Astrocyte (in vitro differentiated cells and primary cell): ENCODE measurements at regions not wholly inside any gene's neighbourhood (a gene's known extent, or its start where the extent isn't known, plus 50 kb on each side); places are given as distances from the start of the nearest gene placed in this dataset.

Experiments used
- DNase-seq: peaks from one replicate; pipeline ENCODE4 v3.0.0-alpha.2; 2010; ENCODE audit warnings: low read depth
- FAIRE-seq: peaks from 2 replicates; lab custom pipeline; 2011; peaks lifted over from hg19 to GRCh38; lab: Jason Lieb, UNC
- H2AFZ ChIP-seq: 2 replicates; pipeline ENCODE4 v1.6.0; 2012; ENCODE audit warnings: low read depth, low read length, inconsistent platforms
- H3K27ac ChIP-seq: 2 replicates; pipeline ENCODE4 v1.5.1; 2011; ENCODE audit warnings: low read depth, low read length, inconsistent platforms
- H3K27me3 ChIP-seq: 2 replicates; pipeline ENCODE4 v1.6.0; 2011; ENCODE audit warnings: low read length, inconsistent platforms; ENCODE audit not compliant: insufficient read depth
- H3K36me3 ChIP-seq: 2 replicates; pipeline ENCODE4 v1.5.1; 2011; ENCODE audit warnings: low read length, inconsistent platforms; ENCODE audit not compliant: insufficient read depth
- H3K4me1 ChIP-seq: 2 replicates; pipeline ENCODE4 v1.5.1; 2011; ENCODE audit warnings: low read length, inconsistent platforms; ENCODE audit not compliant: insufficient read depth
- H3K4me2 ChIP-seq: 2 replicates; pipeline ENCODE4 v1.6.0; 2012; ENCODE audit warnings: low read length, inconsistent platforms
- H3K4me3 ChIP-seq: 2 replicates; pipeline ENCODE4 v1.5.1; 2011; ENCODE audit warnings: low read depth, mild to moderate bottlenecking, low read length, inconsistent platforms; ENCODE audit not compliant: insufficient read depth
- H3K79me2 ChIP-seq: 2 replicates; pipeline ENCODE4 v1.6.0; 2012; ENCODE audit warnings: mild to moderate bottlenecking, low read length, inconsistent platforms; ENCODE audit not compliant: insufficient read depth
- H3K9ac ChIP-seq: 2 replicates; pipeline ENCODE4 v1.6.0; 2012; ENCODE audit warnings: mild to moderate bottlenecking, low read length, inconsistent platforms
- H3K9me3 ChIP-seq: 2 replicates; pipeline ENCODE4 v1.5.1; 2012; ENCODE audit warnings: low read depth, mild to moderate bottlenecking, low read length, inconsistent platforms; ENCODE audit not compliant: insufficient read depth
- H4K20me1 ChIP-seq: 2 replicates; pipeline ENCODE4 v1.6.0; 2012; ENCODE audit warnings: low read length, inconsistent platforms; ENCODE audit not compliant: insufficient read depth
- H3K27ac Mint-ChIP-seq: one replicate; pipeline ENCODE4 v1.8.0; 2021; ENCODE audit warnings: mild to moderate bottlenecking, mixed read lengths; ENCODE audit not compliant: unreplicated experiment
- H3K27me3 Mint-ChIP-seq: one replicate; pipeline ENCODE4 v1.8.0; 2021; ENCODE audit warnings: low read depth, mixed read lengths; ENCODE audit not compliant: unreplicated experiment
- H3K36me3 Mint-ChIP-seq: one replicate; pipeline ENCODE4 v1.8.0; 2021; ENCODE audit warnings: low read depth, mixed read lengths; ENCODE audit not compliant: unreplicated experiment
- H3K4me1 Mint-ChIP-seq: one replicate; pipeline ENCODE4 v1.8.0; 2021; ENCODE audit warnings: low read depth, mixed read lengths; ENCODE audit not compliant: unreplicated experiment
- H3K4me3 Mint-ChIP-seq: one replicate; pipeline ENCODE4 v1.8.0; 2021; ENCODE audit warnings: mild to moderate bottlenecking, moderate library complexity, mixed read lengths; ENCODE audit not compliant: unreplicated experiment
- H3K9me3 Mint-ChIP-seq: one replicate; pipeline ENCODE4 v1.8.0; 2021; ENCODE audit warnings: mild to moderate bottlenecking, mixed read lengths; ENCODE audit not compliant: unreplicated experiment
- CTCF ChIP-seq: IDR thresholded peaks from 2 replicates; pipeline ENCODE4 v1.5.1; 2011; ENCODE audit warnings: low read depth, mild to moderate bottlenecking, inconsistent platforms, low read length, moderate library complexity; ENCODE audit not compliant: insufficient read depth
- EZH2 ChIP-seq: IDR thresholded peaks from 2 replicates; pipeline ENCODE4 v1.6.1; 2012; ENCODE audit warnings: mild to moderate bottlenecking, low read length, inconsistent platforms; ENCODE audit not compliant: insufficient read depth

GRCh38 chr2:48170281-48170680 is 144.2 kb upstream of the FOXN2 start:
- FAIRE-seq: no peak
- no peaks in the 10 kb centered on the region for H3K27me3 Mint-ChIP-seq
- H3K4me2 ChIP-seq: no peak overlapping the region
- H3K4me3 ChIP-seq: no peak overlapping the region
- H3K4me1 ChIP-seq: no peaks in the 10 kb centered on the region
- no peak overlapping the region for H2AFZ ChIP-seq
- TF ChIP-seq EZH2 (no peak), CTCF (no peak)
- H3K9me3 ChIP-seq: no peaks in the 10 kb centered on the region
- no peak for DNase-seq
- peaks cover 6% of the 10 kb centered on the region for H3K4me1 Mint-ChIP-seq
- H3K9ac ChIP-seq: no peak overlapping the region
- H3K27ac Mint-ChIP-seq: no peak overlapping the region
- H3K27me3 ChIP-seq: no peaks in the 10 kb centered on the region
- peaks cover 3% of the 10 kb centered on the region for H3K9me3 Mint-ChIP-seq
- no peak overlapping the region for H3K27ac ChIP-seq
- H3K36me3 ChIP-seq: no peaks in the 10 kb centered on the region
- H3K36me3 Mint-ChIP-seq: no peaks in the 10 kb centered on the region
- no peaks in the 10 kb centered on the region for H4K20me1 ChIP-seq
- no peaks in the 10 kb centered on the region for H3K79me2 ChIP-seq
- no peak overlapping the region for H3K4me3 Mint-ChIP-seq

- Histone ChIP-seq H3K36me3 (no peaks in the 10 kb centered on the region), H3K27me3 (no peaks in the 10 kb centered on the region), H3K79me2 (no peaks in the 10 kb centered on the region), H3K4me3 (no peak overlapping the region), H4K20me1 (no peaks in the 10 kb centered on the region), H3K9ac (no peak overlapping the region), H3K9me3 (no peaks in the 10 kb centered on the region), H3K4me1 (no peaks in the 10 kb centered on the region), H2AFZ (no peak overlapping the region), H3K4me2 (no peak overlapping the region), H3K27ac (no peak overlapping the region)
- H3K9me3 Mint-ChIP-seq: peaks cover 5% of the 10 kb centered on the region
- peaks cover 8% of the 10 kb centered on the region for H3K4me1 Mint-ChIP-seq
- H3K27ac Mint-ChIP-seq: no peak overlapping the region
- TF ChIP-seq CTCF: no peak
- TF ChIP-seq EZH2: no peak
- FAIRE-seq: no peak
- no peak for DNase-seq
- peaks cover 2% of the 10 kb centered on the region for H3K36me3 Mint-ChIP-seq
- no peak overlapping the region for H3K4me3 Mint-ChIP-seq
- no peaks in the 10 kb centered on the region for H3K27me3 Mint-ChIP-seq
Observed at GRCh38 chr2:48173141-48173540, 141.3 kb upstream of the FOXN2 start.

- DNase-seq (no peak), FAIRE-seq (no peak)
- Histone ChIP-seq H3K4me1 (no peaks in the 10 kb centered on the region), H3K9me3 (no peaks in the 10 kb centered on the region), H3K9ac (no peak overlapping the region), H4K20me1 (no peaks in the 10 kb centered on the region), H3K4me3 (no peak overlapping the region), H2AFZ (no peak overlapping the region), H3K4me2 (no peak overlapping the region), H3K27ac (no peak overlapping the region), H3K36me3 (no peaks in the 10 kb centered on the region), H3K27me3 (no peaks in the 10 kb centered on the region), H3K79me2 (no peaks in the 10 kb centered on the region)
- Mint-ChIP-seq H3K9me3 (peaks cover 9% of the 10 kb centered on the region), H3K36me3 (peaks cover 2% of the 10 kb centered on the region), H3K27ac (peak overlapping the region; percentile 84), H3K27me3 (no peaks in the 10 kb centered on the region), H3K4me3 (no peak overlapping the region), H3K4me1 (peaks cover 8% of the 10 kb centered on the region)
- TF ChIP-seq CTCF (no peak), EZH2 (no peak)
Observed at GRCh38 chr2:48174503-48174902, 140.0 kb upstream of the FOXN2 start.
